Activated CD4-positive, alpha-beta T cell treated with anti-CD3 and anti-CD28 coated beads, Interleukin-2, amount 50 U/mL, for 16 hours (primary cell): ENCODE measurements at regions not wholly inside any gene's neighbourhood (a gene's known extent, or its start where the extent isn't known, plus 50 kb on each side); places are given as distances from the start of the nearest gene placed in this dataset.

Source experiments
- DNase-seq: peaks from one replicate; pipeline ENCODE4 v3.0.0-alpha.2; 2020

DNA sequence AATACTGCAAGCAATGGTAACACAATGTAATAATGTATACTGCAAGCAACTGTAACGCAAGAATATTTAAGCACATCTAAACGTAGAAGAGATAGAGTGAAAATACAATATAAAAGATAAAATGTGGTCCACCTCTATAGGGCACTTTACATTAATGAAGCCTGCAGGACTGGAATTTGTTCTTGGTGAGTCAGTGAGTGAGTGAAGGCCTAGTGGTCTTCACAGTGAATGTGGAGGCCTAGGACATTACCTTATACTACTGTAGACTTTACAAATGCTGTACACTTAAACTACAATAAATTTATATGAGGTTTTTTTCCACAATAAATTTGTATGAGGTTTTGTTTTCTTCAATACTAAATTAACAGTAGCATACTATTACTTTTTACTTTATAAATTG lies 287.4 kb upstream of the SNX7 start:
- DNase-seq: no peak

DNA sequence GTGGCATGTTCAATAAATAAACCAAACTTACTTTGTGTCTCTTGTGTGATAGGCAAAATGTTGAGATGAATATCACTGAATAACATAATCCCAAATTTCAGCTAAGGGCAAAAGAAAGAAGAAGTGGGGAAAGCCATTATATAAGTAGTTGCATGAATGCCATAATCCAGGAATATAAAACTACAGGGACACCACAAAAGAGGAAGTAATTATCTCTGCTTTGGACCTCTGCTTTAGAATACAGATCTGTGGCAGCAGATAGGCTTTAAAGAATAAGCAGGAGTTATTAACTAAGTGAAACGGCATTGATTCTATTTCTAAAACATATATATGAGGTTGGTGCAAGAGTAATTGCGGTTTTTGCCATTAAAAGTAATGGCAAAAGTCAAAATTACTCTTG lies 288.5 kb upstream of the SNX7 start:
- DNase-seq: no peak

DNA sequence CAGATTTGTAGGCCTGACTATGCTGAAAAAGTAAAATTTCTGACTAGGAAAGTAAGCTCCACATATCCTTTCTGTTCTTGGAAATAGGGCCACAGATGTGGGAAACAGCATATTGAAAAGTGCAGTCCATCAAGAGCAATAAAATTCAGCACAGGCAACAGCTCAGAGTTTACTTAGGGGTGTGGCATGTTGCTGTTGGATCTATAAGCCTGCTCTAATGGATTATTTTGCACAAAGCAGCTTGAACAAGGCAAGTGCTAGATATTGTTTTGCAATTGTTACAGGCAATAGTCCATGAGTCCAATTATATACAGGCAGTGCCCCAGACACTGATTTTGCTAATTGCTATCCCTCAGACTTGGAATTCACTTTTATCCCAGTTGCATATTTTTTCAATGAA lies 289.8 kb upstream of the SNX7 start:
- no peak for DNase-seq

DNA sequence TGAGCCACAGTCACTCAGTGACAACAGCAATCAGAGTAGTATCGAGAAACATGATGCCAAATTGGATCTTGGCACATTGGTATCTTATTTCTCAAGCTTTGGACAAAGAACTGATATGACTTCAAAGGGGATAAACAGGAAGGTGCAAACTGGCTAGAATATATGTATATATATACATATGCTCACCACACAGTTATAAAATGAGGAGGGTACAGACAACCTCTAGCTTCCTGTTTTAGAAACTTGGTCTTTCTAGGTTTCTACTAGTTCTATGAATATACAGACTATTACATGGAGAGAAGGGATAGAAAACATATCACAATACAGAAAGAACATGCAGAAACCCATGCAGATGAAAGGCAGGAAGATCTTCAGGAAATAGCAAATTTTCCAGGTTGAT lies 292.1 kb upstream of the SNX7 start:
- no peak for DNase-seq

DNA sequence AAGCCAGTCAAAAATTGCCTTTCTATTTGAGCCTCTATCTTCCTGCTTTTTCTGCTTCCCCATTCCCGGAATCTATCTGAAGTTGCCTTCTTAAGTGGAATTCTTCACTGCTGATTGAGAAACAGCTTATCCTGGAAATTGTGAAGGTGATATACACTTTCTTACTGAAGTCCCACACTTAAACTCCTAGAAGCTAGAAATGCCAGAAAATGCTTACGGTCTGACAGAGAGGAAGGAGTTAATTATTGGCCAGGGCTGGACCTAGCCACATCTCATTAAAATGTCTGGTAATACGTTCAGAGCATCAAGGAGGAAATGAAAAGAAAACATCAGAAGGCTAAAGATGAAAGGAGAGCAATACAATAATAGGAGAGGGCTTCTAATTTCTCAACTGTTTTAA lies 292.5 kb upstream of the SNX7 start:
- no peak for DNase-seq

DNA sequence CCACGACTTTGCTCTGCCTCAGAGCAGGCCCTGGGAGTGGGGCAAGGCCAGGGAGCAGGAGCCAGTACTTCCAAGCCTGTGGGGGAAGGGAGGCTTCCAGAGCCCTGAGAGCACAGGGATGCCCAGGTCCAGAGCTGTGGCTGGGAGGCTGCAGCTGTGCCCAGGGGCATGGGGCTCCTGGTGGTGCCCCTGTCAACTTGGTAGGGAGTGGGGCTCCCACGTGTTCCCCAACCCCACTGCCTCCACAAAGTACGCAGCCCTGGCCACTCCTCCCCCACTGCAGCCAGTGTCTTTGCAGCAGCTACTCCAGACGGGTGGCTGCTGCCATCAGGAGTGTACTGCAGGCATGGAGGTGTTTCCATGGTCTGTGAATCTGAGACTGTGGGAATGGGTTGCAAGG lies 294.1 kb upstream of the SNX7 start:
- DNase-seq: no peak

DNA sequence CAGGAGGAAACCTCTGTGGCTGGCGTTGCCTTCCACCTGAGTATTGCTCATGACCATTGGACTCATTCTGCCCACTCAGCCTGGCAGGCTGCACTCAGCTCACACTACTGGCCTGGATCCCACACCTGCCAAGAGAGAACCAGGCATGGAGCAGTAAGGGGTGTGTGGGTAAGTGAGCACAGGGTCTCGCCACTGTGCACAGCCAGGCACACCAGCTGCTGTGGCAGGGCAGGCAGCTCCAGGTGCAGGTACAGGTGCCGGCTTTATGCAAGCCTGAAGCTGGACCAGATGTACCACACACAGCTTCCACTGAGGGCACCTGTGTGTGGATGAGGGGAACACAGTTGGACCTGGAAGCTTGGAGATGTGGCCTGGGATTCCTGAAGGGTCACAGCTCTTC lies 295.2 kb upstream of the SNX7 start:
- DNase-seq: no peak

DNA sequence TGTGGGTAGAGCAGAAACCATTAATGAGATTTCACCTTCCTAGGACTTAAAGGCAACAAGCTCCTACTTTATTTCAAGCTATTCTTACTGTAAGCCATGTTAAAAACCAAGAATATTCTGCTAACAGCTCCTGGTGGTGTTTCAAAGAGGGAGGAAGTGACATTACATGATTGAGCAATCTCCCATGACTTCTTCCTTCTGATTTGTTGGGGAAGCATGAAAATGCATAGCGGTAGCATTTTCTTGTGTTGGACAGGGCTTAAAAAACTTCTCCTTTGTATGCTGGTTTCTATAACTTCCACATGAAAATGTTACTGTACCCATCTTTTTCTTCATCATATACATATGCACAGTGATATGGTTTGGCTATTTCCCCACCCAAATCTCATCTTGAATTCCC lies 297.0 kb upstream of the SNX7 start:
- no peak for DNase-seq

DNA sequence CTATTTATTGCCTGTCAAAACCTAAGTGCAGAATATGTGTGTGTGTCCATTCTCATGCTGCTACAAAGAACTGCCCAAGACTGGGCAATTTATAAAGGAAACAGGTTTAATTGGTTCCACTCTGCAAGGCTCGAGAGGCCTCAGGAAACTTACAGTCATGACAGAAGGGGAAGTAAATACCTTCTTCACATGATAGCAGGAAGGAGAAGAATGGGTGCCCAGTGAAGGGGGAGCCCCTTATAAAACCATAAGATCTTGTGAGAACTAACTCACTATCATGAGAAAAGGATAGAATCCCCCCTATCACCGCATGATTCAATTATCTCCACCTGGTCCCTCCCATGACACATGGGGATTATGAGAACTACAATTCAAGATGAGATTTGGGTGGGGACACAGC lies 300.7 kb upstream of the SNX7 start:
- DNase-seq: no peak

DNA sequence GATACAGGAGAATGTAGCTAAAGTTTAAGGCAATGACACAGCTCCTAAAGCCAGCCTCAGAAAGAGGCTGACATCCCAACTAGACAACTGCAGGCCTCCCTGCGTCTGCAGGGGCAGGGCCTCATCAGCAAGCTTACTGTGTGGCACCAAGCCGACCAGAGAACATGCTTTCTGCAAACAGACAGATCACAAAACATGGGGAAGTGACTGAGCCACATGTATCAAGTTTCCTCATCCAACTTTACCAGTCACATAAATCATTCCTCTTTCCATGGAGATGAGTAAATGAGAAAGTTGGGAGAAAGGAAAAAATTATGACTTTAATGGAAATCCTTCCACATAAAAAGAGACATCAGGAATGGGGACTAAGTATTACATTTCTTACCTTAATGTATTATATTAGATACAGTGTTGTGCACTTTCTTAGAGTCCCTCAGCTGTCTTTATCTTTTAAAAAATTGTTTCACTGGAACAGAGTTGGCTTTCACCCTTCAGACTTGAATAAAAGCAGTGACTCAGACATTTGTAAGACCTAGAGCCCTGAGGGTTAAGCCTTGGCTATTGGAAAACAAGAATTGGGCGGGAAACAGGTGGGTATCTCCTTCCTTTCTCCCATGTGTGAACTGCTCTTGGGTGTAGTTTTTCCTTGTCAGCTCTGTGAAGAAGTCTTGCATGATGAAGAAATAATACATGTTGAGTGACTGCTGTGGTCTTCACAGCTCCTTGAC lies 305.7 kb upstream of the SNX7 start:
- no peak for DNase-seq

DNA sequence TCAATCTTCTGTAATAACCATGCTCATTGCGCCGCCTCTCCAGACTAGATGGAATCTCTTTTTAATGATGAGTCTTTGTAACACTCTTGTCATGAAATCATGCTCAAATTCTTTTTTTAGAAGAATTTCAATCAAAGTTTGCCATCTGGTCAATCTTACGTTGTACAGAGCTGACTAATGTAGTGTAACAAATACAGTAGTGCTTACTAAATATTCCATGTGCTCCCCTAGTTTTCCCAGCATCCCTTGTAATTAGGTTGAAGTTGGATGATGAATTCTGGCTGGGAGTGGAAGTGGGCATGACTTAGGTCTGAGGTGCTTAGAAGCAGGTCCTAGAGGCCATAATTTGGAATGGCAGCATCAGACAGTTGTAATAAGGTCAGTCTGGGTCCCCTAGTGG lies 309.1 kb upstream of the SNX7 start:
- no peak for DNase-seq

DNA sequence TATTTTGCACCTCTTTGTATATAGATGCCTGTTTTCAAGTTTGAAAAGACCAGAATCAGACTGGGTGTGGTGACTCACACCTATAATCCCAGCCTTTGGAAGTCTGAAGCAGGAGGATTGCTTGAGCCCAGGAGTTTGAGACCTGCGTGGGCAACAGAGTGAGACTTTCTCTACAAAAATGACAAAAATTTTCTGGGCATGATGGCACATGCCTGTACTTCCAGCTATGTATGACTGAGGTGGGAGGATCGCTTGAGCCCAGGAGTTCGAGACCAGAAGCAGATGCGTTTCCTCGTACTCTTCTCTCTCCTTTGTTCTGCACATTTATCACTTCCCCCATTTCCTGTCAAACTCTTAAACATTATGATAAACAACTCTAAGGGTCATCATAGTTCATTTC lies 310.0 kb upstream of the SNX7 start:
- DNase-seq: no peak

DNA sequence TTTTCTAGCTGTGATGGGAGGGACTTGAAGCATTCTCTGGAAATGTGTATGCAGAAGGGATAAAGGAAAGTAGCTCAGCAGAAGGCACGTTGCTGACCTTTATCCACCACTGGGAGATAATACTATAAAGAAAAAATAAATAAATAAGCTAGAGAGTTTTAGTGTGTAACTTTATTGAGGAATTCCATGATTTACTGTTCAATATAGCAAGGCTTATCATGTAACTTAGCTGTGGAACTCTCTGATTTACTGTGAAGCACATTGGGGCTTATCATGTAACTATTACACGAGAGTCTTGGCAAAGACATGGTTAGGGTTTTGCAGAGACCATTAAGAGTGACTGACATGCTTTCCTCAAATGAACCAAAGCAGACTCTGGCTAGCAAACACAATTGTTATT lies 316.1 kb upstream of the SNX7 start:
- DNase-seq: no peak

DNA sequence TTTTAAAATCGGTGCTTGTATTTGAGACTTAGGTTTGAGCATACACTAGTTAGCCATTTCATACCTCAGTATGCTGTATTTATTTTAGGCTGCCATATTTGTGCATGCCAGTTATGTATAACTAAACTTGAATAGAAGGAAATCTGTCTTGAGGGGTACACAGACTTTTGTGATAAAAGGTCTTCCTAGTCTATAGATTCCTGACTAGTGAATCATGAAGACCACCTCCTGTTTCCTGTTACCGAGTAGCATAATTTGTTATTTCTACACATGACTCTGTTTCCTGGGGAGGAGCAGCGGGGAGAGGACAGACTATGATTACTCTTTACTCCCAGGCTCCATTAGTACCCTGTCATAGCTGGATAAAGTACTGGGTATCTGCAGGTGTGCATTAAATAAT lies 316.8 kb upstream of the SNX7 start:
- no peak for DNase-seq

DNA sequence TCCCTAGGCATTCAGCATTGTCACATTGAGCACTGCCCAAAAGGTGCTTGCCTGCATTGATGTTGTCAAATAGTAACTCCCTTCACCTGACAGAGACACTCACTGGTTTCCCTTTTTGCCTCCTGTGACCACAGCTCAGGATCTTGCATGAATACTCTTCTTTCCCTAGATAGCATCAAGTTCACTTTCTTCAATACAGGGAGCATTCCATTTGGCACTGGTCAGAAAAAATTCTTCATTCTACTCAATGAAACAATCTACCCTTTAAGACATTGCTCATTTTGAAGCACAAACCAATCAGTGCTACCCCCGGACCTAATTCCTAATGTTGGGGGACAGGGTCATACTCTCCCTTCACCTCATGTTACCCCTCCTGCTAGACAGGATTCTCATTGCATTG lies 319.0 kb upstream of the SNX7 start:
- no peak for DNase-seq

DNA sequence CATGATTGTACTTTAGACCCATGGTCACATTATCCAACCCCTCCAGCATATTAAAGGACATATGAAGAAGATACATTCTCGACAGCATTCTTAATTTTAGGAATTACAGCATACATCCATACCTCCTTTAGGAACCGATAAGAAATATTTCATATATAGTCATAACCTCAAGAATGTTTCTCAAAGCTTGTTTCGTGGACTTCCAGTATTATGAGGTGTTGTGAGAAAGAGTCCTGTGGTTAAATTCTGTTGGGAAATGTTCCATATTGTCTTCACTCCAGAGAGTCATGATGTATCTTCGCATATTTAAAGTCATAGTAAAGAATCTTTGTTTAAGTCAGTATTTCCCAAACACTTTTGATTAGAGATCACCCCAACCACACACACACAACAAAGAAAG lies 321.0 kb upstream of the SNX7 start:
- no peak for DNase-seq

DNA sequence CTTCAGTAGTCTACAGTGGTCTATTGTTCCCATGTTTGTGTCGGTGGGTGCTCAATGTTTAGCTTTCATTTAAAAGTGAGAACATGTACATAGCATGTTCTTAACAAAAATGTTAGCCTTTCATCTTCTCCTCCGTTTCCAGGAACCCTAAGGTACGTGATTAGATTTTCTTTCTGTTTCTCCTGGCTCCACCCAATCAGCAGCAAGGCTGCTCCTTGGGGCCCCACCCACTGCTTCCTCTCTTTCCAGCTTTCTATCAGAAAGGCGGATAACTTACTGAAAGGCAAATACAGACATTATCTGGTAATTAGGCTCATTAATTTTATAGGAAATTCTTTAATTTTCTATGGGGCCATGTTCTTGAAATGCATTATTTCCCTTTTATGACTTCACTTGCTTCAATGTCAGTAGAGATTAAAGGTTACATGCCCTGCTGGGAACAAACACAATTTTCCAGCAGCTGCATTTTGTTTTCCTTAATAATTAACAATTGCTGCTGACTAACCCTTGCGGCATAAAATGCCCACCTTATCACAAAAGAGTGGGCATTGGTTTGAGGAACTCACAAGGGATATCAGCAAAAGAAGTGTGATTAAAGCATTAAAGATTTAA lies 324.9 kb upstream of the SNX7 start:
- DNase-seq: no peak

DNA sequence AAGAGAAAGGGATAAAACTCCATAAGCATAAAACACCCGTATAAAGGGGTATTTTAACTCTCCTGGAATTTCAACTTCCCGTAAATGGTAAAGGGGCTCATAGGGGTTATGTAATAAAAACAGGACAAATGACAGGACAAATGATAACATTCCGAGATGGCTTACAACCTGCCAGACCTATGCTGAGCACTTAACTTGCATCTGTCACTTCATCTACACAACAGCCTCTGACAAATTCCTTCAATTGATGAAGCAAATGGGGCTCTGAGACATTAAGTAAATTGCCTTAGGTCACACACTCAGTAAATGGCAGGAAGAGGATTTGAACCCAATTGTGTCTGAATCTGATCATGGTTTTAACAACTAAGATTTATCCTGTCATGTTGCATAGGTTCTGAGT lies 327.6 kb upstream of the SNX7 start:
- no peak for DNase-seq

DNA sequence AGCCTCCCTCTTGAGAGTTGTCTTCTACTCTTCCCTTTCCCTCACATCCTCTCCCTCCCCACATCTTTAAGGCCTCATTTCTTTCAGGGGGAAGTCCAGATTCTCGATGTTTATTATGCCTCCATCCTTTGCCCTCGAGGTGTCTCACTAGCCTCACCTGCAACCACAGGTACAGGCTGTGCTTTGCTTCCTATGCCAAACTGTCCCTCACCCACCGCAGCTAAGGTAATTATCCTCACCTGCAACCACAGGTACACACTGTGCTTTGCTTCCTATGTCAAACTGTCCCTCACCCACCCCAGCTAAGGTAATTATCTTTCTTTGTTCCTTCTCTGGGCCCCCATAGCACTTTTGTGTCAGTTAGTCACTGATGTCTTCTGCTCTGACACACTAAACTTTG lies 328.1 kb upstream of the SNX7 start:
- DNase-seq: no peak

DNA sequence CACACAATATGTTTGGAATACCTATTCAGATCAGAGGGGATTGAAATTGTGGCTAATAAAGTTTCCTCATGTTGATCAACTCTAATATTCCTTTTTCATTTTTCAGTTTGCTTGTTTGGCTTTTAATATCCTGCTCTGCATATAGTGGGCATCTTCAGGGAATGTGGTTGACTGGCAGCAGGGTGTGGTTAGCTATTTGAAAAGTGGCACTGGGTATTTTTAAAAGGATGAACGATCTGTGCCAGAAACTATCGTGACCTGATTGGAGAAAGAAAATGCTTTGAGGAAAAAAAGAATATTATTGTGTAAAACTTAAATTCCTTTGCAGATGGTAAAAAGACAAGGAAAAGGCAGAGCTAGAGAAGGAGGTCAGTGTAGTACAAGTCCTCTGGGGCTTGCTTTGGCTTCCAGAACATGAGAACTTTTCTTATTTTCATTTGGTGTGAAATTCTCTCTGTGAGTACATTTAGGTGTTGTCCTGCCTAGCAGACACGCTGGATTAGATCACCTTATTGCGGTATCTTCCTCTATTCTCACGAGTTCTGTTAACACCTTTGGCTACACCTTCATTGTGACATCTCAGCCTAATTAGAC lies 329.7 kb upstream of the SNX7 start:
- DNase-seq: no peak

DNA sequence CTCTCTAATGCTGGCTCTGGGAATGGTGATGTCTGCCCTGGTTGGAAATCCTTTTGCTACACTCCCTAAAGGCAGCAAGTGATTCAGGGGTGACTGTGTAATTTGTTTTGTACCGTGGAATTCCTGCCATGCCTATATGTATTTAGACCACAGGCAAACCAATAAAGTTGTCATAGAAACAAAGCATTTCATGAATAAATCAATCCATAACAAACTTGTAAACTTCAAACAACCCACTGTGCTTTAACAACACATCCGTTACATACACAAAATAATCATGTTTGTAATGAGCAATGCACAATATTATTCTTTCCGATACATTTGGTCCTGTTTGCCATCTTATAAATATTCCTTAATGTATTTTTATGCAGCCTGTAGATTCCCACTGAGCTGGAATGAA lies 330.3 kb upstream of the SNX7 start:
- DNase-seq: no peak

DNA sequence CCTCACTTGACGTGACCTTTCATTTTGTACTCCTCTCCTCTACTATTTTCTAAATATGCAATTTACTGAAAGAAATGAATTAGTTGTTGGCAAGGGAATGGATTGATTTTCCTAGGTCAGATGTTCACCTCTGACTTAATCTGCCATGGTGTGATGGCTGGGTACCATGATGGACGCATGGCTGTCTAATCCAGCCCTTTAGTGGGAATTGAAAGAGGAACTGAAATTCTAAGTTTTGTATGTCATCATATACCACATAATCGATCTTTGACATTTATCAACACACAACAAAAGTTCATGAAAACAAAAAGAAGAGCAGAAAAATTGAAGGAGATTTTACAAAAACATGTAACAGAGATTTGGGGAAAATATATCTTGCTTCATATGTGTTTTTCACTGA lies 331.3 kb upstream of the SNX7 start:
- DNase-seq: no peak

DNA sequence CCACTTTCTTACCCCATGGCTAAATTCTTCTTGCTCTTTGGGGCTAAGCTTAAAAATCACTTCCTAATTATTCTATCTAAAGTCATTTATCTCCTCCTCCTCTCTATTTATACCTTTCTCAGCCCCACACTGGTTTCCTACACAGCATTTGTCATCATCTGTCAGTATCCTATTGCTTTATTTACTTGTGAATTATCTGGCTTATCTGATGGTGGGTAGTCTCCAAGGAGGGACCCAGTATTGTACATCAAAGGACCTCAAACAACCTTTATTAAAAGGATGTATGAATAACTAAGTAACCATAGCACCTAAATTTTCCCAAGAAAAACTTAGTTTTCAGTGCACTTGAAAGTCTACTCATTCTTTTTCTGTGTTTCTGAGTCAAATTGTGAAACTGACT lies 332.7 kb upstream of the SNX7 start:
- DNase-seq: no peak

DNA sequence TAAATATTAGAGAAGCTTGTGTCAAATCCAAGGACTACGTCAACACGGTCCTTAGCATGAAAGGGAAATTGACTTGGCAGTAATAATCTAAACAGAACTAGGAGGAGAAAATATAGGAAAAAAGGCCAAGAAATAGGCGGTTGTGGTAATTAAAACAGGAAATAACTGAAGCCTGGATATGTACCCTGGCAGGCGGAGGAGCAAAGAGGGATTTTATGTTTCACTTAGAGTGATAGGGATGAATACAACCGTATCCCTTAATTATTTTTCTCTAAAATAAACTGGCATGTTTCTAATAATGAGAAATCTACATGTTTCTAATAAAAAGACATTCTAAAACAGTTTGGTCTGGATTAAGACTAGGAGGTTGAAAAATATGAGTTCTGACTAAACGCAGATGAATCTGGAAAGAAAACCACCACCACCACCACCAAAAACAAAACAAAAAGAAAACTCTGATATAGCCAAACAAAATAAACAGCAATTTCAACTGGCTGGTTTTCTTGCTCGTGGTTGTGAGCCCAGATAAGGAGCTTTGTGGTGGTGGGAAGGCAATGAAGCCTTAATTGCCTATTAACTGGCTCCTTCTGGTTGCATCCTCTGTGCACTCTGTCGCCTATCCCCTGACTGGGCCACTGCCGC lies 334.2 kb upstream of the SNX7 start:
- DNase-seq: no peak
